ENCODE measurements at regions not wholly inside any gene's neighbourhood (a gene's known extent, or its start where the extent isn't known, plus 50 kb on each side); places are given as distances from the start of the nearest gene placed in this dataset.
A peak's percentile ranks its signal among the peaks of the same experiment; 100 is the strongest.
"Not testable (repeated sequence)": the region's sequence is repeated elsewhere in the genome, so short reads cannot be mapped to it uniquely, and the experiment has no call there.

DNA sequence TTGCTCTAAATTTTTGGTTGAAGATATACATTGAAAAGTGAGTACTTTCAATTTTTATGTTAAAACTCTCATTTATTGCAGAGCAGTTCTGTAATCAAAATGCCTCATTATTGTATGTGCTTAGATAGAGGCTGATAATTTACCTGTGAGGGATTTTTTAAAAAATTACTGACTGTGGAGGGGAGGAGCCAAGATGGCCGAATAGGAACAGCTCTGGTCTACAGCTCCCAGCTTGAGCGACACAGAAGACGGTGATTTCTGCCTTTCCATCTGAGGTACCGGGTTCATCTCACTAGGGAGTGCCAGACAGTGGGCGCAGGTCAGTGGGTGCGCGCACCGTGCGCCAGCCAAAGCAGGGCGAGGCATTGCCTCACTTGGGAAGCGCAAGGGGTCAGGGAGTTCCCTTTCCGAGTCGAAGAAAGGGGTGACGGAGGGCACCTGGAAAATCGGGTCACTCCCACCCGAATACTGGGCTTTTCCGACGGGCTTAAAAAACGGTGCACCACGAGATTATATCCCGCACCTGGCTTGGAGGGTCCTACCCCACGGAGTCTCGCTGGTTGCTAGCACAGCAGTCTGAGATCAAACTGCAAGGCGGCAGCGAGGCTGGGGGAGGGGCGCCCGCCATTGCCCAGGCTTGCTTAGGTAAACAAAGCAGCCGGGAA is 89.4 kb downstream of the DDX11 start:
- DNase-seq: not testable (repeated sequence)

DNA sequence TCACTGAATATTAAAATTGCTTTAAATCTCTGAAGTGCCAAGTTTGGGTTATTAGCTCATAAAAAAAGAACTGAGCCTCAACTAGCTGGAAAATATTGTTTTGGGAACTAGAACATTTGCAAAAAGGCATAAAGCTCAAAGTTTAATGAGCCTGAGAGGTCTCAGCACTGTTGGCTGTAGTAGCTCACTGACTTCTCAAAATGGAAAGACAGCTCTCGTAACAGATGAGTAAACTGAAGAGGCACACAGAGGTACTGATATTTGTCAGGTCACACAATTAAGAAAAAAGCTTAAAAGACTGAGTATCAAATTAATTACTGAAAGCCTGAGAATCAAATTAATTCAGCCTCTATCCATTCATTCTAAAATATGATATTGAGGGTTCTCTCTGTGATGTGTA is 100.6 kb downstream of the DDX11 start:
- not testable (repeated sequence) for DNase-seq

DNA sequence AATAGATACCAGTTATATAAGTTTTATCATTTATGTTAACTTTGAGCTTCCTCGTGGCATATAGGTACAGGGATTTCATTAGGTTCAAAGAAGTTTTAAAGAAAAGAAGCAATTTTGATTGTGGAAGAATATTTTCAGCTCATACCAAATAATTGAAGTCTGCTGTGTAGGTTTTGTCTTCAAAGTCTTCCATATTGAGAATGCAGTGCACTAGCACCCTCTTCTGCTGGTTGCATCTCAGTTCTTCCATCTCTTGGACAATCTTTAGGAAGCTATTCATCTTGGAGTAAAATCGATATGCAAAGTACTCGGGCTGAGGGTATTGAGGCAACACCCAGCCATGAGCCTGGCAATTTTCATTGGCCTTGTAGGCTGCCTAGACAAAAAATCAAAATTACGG is 103.9 kb downstream of the DDX11 start:
- not testable (repeated sequence) for DNase-seq

DNA sequence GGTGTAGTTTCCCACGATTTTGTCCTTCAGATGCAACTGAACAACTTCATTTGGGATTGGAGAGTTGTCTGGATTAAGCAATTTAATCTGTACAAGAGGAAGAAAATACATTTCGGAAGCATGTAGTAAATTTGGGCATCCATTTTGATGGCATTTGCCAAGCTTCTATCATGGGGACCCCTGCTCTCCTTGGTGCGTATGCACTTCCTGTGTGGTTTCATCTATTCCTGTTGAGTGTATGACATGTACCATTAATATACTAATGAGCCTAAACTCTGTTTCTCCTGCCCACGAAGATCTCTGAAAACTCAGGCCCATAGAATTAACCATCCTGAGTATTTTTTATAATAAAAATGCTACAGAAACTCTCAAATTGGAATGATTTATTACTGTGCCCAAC is 105.2 kb downstream of the DDX11 start:
- not testable (repeated sequence) for DNase-seq

GRCh38 chr12:31179627-31180237 is 106.1 kb downstream of the DDX11 start:
- not testable (repeated sequence) for DNase-seq

GRCh38 chr12:31182571-31182970 is 108.9 kb downstream of the DDX11 start:
- DNase-seq: not testable (repeated sequence)

- not testable (repeated sequence) for DNase-seq
Observed at GRCh38 chr12:31183107-31183506, 109.4 kb downstream of the DDX11 start.

DNA sequence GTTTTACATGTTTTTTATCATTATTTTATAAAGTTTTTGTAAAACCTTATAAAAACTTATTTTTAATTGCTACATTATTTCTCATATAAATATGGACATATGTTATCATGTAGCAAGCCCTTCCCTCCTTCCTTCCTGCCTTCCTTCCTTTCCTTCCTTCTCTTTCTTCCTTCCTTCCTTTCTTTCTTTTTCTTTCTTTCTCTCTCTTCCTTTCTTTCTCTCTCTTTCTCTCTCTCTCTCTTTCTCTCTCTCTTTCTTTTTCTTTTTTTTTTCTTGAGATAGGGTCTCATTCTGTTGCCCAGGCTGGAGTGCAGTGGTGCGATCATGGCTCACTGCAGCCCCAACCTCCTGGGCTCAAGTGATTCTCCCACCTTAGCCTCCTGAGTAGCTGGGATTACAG is 110.2 kb downstream of the DDX11 start:
- DNase-seq: not testable (repeated sequence)

- DNase-seq: not testable (repeated sequence)
Observed at GRCh38 chr12:31184667-31185066, 111.0 kb downstream of the DDX11 start.

GRCh38 chr12:31192689-31193088 is 119.0 kb downstream of the DDX11 start:
- DNase-seq: not testable (repeated sequence)

DNA sequence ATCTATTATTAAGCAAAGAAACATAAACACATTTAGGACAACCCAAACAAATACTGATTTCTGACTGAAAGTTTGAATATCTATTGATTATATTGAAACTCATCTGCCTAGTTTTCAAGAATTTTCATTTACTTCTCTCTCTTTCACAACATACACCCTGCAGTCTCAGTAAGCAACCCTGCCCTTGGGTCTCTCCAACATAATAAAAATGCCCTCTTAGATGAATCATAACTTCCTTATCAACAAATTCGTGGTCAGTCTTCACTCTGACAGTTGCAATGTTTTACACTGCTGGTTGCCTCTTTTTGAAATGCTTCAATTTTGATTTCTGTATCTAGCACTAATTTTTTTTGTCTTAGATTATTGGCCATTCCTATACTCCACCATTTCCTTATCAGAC is 122.0 kb downstream of the DDX11 start:
- DNase-seq: not testable (repeated sequence)

- DNase-seq: not testable (repeated sequence)
Observed at GRCh38 chr12:31199476-31199875, 125.8 kb downstream of the DDX11 start.

DNA sequence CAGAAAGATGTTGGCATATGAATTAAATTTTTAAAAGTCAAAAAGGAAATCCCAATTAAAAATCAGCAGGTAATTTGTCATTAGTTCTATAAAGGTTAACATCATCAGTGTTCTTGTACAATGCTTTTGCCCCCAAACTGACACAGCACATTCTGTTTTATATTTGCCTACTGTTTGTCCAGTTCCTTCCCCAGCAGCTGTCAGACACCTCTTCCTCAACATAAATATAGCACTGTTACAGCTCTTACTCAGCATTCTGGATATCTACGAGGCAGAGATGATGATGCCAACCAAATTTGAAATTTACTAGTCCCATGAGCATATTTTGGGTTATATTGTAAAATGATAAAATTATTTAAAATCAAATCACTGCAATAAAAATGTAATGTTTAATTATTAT is 124.6 kb downstream of the SINHCAF start:
- no peak for DNase-seq

DNA sequence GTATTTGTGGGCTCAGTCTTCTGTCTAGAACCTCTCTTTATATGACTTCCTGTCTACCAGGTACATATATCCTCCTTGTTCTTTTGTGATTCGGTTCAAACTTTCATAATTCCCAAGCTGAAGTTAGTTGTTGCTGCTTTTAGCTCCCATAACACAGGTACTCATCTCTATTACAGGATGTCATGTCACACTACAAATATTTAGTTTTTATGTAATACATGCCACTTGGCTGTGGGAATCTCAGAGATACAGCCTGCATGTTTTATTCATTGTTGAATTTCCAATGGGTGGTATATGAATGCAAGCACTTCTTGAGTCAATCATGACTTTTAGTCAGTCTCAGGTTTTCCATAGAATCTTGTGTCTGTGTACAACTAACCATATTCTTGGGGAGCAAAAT is 122.7 kb downstream of the SINHCAF start:
- DNase-seq: no peak

- no peak for DNase-seq
Observed at GRCh38 chr12:31205054-31205453, 120.9 kb downstream of the SINHCAF start.

GRCh38 chr12:31206038-31206670 is 119.8 kb downstream of the SINHCAF start:
- no peak for DNase-seq

- no peak for DNase-seq
Observed at GRCh38 chr12:31207799-31208465, 118.0 kb downstream of the SINHCAF start.

DNA sequence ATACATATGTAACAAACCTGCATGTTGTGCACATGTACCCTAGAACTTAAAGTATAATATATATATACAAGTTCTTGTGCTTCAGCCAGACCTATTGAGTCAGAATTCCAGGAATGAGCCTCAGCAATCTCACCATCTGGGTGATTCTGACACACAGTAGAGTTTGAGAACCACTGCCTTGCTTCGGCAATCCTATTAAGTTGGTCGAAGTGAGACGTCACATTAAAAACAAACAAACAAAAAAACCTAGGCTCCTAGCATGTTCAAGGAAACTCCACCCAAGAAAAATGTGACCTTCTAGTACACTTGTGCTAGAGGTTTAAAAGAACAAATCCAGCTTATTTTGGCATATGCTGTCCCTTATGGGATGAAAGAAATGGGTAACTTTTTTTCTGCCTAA is 115.8 kb downstream of the SINHCAF start:
- DNase-seq: no peak

- no peak for DNase-seq
Observed at GRCh38 chr12:31210541-31210940, 115.4 kb downstream of the SINHCAF start.

GRCh38 chr12:31214626-31215517 is 111.1 kb downstream of the SINHCAF start:
- DNase-seq: no peak

DNA sequence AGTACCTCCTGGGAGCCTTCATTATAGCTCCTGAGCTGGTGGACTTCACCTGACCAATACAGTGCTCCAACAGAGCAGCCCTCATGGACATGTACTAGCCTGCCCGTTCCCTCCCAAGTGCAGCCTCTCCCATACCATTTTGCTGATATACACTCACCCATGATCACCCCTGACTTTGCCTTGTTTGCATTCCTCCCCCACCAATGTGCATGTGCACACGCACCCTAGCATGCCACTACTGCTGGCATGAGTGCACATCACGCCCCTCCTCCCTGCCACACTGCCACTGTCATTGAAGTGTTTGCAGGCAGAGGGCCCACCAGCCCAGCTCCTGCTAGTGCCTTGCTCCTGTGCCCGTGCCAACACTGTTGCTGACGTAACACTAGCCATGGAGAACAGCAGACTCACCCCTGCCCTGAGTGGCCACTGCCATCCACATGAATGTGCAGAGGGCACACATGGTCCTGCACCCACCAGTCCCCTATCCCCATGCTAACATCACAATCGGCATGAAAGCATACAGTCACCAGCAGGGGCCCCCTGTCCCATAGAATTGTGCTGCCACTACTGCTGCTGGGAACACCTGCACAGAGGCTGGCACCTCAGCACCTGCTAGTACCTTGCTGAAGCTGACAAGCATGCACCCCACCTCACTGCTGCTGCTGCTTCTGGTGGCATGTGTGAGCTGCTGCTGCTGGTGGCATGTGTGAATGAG is 110.3 kb downstream of the SINHCAF start:
- peak; percentile 40 for DNase-seq

DNA sequence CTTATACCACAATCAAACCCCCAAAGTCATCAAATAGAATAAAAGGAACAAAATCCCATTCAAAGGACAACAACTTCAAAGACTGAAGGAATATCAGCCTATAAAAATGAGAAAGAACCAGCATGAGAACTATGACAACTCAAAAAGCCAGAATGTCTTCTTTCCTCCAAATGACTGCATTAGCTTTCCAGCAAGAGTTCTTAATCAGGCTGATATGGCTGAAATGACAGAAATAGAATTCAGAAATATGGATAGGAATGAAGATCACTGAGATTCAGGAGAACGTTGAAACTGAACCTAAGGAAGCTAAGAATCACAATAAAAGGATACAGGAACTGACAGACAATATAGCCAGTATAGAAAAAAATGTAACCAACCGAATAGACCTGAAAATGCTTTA is 109.5 kb downstream of the SINHCAF start:
- no peak for DNase-seq

Measured in NCI-H2029 treated with DMSO at 0.1 percent for 48 hours (cell line).